Epidermal melanocyte (primary cell): ENCODE measurements at regions not wholly inside any gene's neighbourhood (a gene's known extent, or its start where the extent isn't known, plus 50 kb on each side); places are given as distances from the start of the nearest gene placed in this dataset.
"Not testable (repeated sequence)": the region's sequence is repeated elsewhere in the genome, so short reads cannot be mapped to it uniquely, and the experiment has no call there.

Experiments used
- DNase-seq: peaks from one replicate; pipeline ENCODE4 v3.0.0; 2011; ENCODE audit warnings: low spot score; ENCODE audit not compliant: insufficient read length

- DNase-seq = no peak
Observed at GRCh38 chr10:2048337-2048973, 311.1 kb upstream of the ADARB2 start.

- no peak for DNase-seq
Observed at GRCh38 chr10:2047679-2048078, 310.4 kb upstream of the ADARB2 start.

- DNase-seq = no peak
Observed at GRCh38 chr10:2043379-2043778, 306.1 kb upstream of the ADARB2 start.

- no peak for DNase-seq
Observed at GRCh38 chr10:2038036-2038435, 300.7 kb upstream of the ADARB2 start.

- DNase-seq = no peak
Observed at GRCh38 chr10:2037246-2037645, 299.9 kb upstream of the ADARB2 start.

- no peak for DNase-seq
Observed at GRCh38 chr10:2036209-2036608, 298.9 kb upstream of the ADARB2 start.

- DNase-seq = no peak
Observed at GRCh38 chr10:2030046-2030445, 292.7 kb upstream of the ADARB2 start.

GRCh38 chr10:2026936-2027335 lies 289.6 kb upstream of the ADARB2 start:
- no peak for DNase-seq

GRCh38 chr10:2024750-2025149 lies 287.4 kb upstream of the ADARB2 start:
- not testable (repeated sequence) for DNase-seq

GRCh38 chr10:2023687-2024086 lies 286.4 kb upstream of the ADARB2 start:
- no peak for DNase-seq

- no peak for DNase-seq
Observed at GRCh38 chr10:2022401-2022800, 285.1 kb upstream of the ADARB2 start.

- no peak for DNase-seq
Observed at GRCh38 chr10:2020836-2021235, 283.5 kb upstream of the ADARB2 start.

GRCh38 chr10:2019803-2020202 lies 282.5 kb upstream of the ADARB2 start:
- no peak for DNase-seq

- no peak for DNase-seq
Observed at GRCh38 chr10:2019281-2019680, 282.0 kb upstream of the ADARB2 start.

GRCh38 chr10:2014541-2014940 lies 277.2 kb upstream of the ADARB2 start:
- DNase-seq = no peak

GRCh38 chr10:2012209-2012608 lies 274.9 kb upstream of the ADARB2 start:
- DNase-seq = no peak

- DNase-seq = no peak
Observed at GRCh38 chr10:2011106-2011716, 273.9 kb upstream of the ADARB2 start.

- DNase-seq = no peak
Observed at GRCh38 chr10:2005546-2005945, 268.2 kb upstream of the ADARB2 start.

- DNase-seq = no peak
Observed at GRCh38 chr10:1992930-1993329, 255.6 kb upstream of the ADARB2 start.

- DNase-seq = no peak
Observed at GRCh38 chr10:1989090-1989489, 251.8 kb upstream of the ADARB2 start.

GRCh38 chr10:1981976-1982375 lies 244.7 kb upstream of the ADARB2 start:
- DNase-seq = no peak

- DNase-seq = no peak
Observed at GRCh38 chr10:1980459-1980858, 243.1 kb upstream of the ADARB2 start.

GRCh38 chr10:1978584-1978983 lies 241.3 kb upstream of the ADARB2 start:
- no peak for DNase-seq
